IMR-90 (cell line): ENCODE measurements at regions not wholly inside any gene's neighbourhood (a gene's known extent, or its start where the extent isn't known, plus 50 kb on each side); places are given as distances from the start of the nearest gene placed in this dataset.

ENCODE experiments used
- ATAC-seq: fragments of 200-7000 bp; cut with Tn5 transposase; 2 replicates; pipeline ENCODE4 v1.9.1; 2020; ENCODE audit warnings: low read depth, mild to moderate bottlenecking, moderate library complexity
- BruUV-seq: library from RNA; stranded (reverse); fragments of 400-500 nt; replicated peaks from 2 replicates; lab custom pipeline; 2021; lab: Mats Ljungman, UMichigan
- CTCF ChIA-PET: fragments of 300-600 bp; formaldehyde crosslinking; extraction: SDS; loops from one replicate; lab custom pipeline; 2021; ENCODE audit warnings: antibody characterized with exemption; lab: Yijun Ruan, JAX
- POLR2A ChIA-PET: fragments of 300-600 bp; sonication (Branson Sonifier 250); formaldehyde crosslinking; loops from one replicate; lab custom pipeline; 2022; ENCODE audit warnings: antibody characterized with exemption; ENCODE audit not compliant: unreplicated experiment; lab: Charles Lee
- DNase-seq: peaks from one replicate; pipeline ENCODE4 v3.0.0; 2013
- H2AFZ ChIP-seq: replicated peaks from 2 replicates; pipeline ENCODE3; 2013; ENCODE audit warnings: low read length, mild to moderate bottlenecking; ENCODE audit not compliant: poor library complexity
- H2AK5ac ChIP-seq: 2 replicates; pipeline ENCODE4 v1.6.1; 2013; ENCODE audit warnings: low read depth, low read length, inconsistent platforms
- H2AK9ac ChIP-seq: replicated peaks from 2 replicates; pipeline ENCODE3; 2013; ENCODE audit warnings: mild to moderate bottlenecking, low read depth, low read length, moderate library complexity; ENCODE audit not compliant: poor library complexity
- H2BK120ac ChIP-seq: 2 replicates; pipeline ENCODE4 v1.6.1; 2013; ENCODE audit warnings: low read depth, low read length, inconsistent platforms
- H2BK15ac ChIP-seq: 3 replicates; pipeline ENCODE4 v1.6.1; 2013; ENCODE audit warnings: low read depth, low read length, inconsistent platforms
- H2BK20ac ChIP-seq: 2 replicates; pipeline ENCODE4 v1.6.1; 2013; ENCODE audit warnings: low read depth, mild to moderate bottlenecking, inconsistent platforms, low read length, moderate library complexity
- H2BK5ac ChIP-seq: 2 replicates; pipeline ENCODE4 v1.6.1; 2013; ENCODE audit warnings: mild to moderate bottlenecking, low read depth, low read length, inconsistent platforms; ENCODE audit not compliant: poor library complexity, severe bottlenecking
- H3K14ac ChIP-seq: replicated peaks from 2 replicates; pipeline ENCODE4 v1.6.1; 2013; ENCODE audit warnings: low read depth, low read length, inconsistent platforms
- H3K18ac ChIP-seq: 2 replicates; pipeline ENCODE4 v1.6.1; 2013; ENCODE audit warnings: low read depth, low read length, control low read depth
- H3K23ac ChIP-seq: 2 replicates; pipeline ENCODE4 v1.6.1; 2013; ENCODE audit warnings: low read depth, low read length, inconsistent platforms
- H3K27ac ChIP-seq: 2 replicates; pipeline ENCODE4 v1.5.1; 2013; ENCODE audit warnings: mild to moderate bottlenecking, control low read depth, low read length; ENCODE audit not compliant: insufficient read depth
- H3K27me3 ChIP-seq: 2 replicates; pipeline ENCODE4 v1.6.1; 2013; ENCODE audit warnings: low read length; ENCODE audit not compliant: control insufficient read depth, insufficient read depth
- H3K36me3 ChIP-seq: 2 replicates; pipeline ENCODE4 v1.6.1; 2013; ENCODE audit warnings: low read length, mixed read lengths; ENCODE audit not compliant: control insufficient read depth, insufficient read depth
- H3K4ac ChIP-seq: 2 replicates; pipeline ENCODE4 v1.6.1; 2013; ENCODE audit warnings: low read depth, low read length, inconsistent platforms
- H3K4me1 ChIP-seq: 2 replicates; pipeline ENCODE4 v1.6.1; 2013; ENCODE audit warnings: low read length, mixed read lengths; ENCODE audit not compliant: control insufficient read depth, insufficient read depth
- H3K4me2 ChIP-seq: 2 replicates; pipeline ENCODE4 v1.6.1; 2013; ENCODE audit warnings: low read depth, mild to moderate bottlenecking, control low read depth, low read length, moderate library complexity
- H3K4me3 ChIP-seq: 2 replicates; pipeline ENCODE4 v1.5.1; 2013; ENCODE audit warnings: low read depth, mild to moderate bottlenecking, control low read depth, low read length, moderate library complexity; ENCODE audit not compliant: insufficient read depth
- H3K56ac ChIP-seq: 2 replicates; pipeline ENCODE4 v1.6.1; 2013; ENCODE audit warnings: low read length, inconsistent platforms; ENCODE audit not compliant: insufficient read depth; ENCODE audit errors: extremely low read depth
- H3K79me1 ChIP-seq, 2 experiments: 2 replicates each; pipeline ENCODE4 v1.6.1; 2013; ENCODE audit warnings: low read length in 2 of 2, inconsistent platforms in 1 of 2, low read depth in 1 of 2
- H3K9ac ChIP-seq: 2 replicates; pipeline ENCODE4 v1.6.1; 2013; ENCODE audit warnings: low read depth, low read length, control low read depth
- H3K9me1 ChIP-seq: 2 replicates; pipeline ENCODE4 v1.6.1; 2013; ENCODE audit warnings: low read length, inconsistent platforms; ENCODE audit not compliant: insufficient read depth
- H3K9me3 ChIP-seq: 2 replicates; pipeline ENCODE4 v1.6.1; 2013; ENCODE audit warnings: low read length; ENCODE audit not compliant: control insufficient read depth, insufficient read depth
- H4K20me1 ChIP-seq: 2 replicates; pipeline ENCODE4 v1.6.1; 2013; ENCODE audit warnings: low read length, inconsistent platforms; ENCODE audit not compliant: insufficient read depth
- H4K5ac ChIP-seq: 2 replicates; pipeline ENCODE4 v1.6.1; 2013; ENCODE audit warnings: mild to moderate bottlenecking, low read depth, low read length, control low read depth
- H4K8ac ChIP-seq, 2 experiments: 2 replicates each; pipeline ENCODE4 v1.6.1; 2013; ENCODE audit warnings: low read depth in 2 of 2, low read length in 2 of 2, control low read depth in 1 of 2, inconsistent platforms in 1 of 2
- H4K91ac ChIP-seq: 2 replicates; pipeline ENCODE4 v1.6.1; 2013; ENCODE audit warnings: low read depth, low read length, inconsistent platforms; ENCODE audit not compliant: insufficient read depth
- BHLHE40 ChIP-seq: fragments of 150-350 bp; IDR thresholded peaks from 2 replicates; pipeline ENCODE4 v1.6.1; 2016; ENCODE audit warnings: mild to moderate bottlenecking, low read depth, low read length
- CEBPB ChIP-seq: IDR thresholded peaks from 2 replicates; pipeline ENCODE4 v1.6.1; 2012; ENCODE audit warnings: low read depth, low read length, improper control_type of control experiment
- CHD1 ChIP-seq: IDR thresholded peaks from 2 replicates; pipeline ENCODE4 v1.6.1; 2012; ENCODE audit warnings: low read depth, low read length, improper control_type of control experiment
- ELK1 ChIP-seq: fragments of 150-350 bp; IDR thresholded peaks from 2 replicates; pipeline ENCODE4 v1.6.1; 2016; ENCODE audit warnings: low read depth, mild to moderate bottlenecking, low read length, moderate library complexity, borderline replicate concordance
- FOS ChIP-seq: fragments of 150-350 bp; IDR thresholded peaks from 2 replicates; pipeline ENCODE4 v1.6.1; 2016; ENCODE audit warnings: low read depth, low read length
- MAFK ChIP-seq: IDR thresholded peaks from 2 replicates; pipeline ENCODE4 v1.6.1; 2012; ENCODE audit warnings: low read depth, low read length, improper control_type of control experiment
- MAZ ChIP-seq: IDR thresholded peaks from 2 replicates; pipeline ENCODE4 v1.6.1; 2012; ENCODE audit warnings: low read depth, mild to moderate bottlenecking, low read length, improper control_type of control experiment, moderate library complexity, borderline replicate concordance
- MXI1 ChIP-seq: IDR thresholded peaks from 2 replicates; pipeline ENCODE4 v1.6.1; 2012; ENCODE audit warnings: low read depth, mild to moderate bottlenecking, low read length, moderate library complexity, borderline replicate concordance
- NFE2L2 ChIP-seq: fragments of 150-350 bp; IDR thresholded peaks from 2 replicates; pipeline ENCODE4 v1.6.1; 2016; ENCODE audit warnings: low read depth, mild to moderate bottlenecking, low read length
- POLR2A ChIP-seq: IDR thresholded peaks from 2 replicates; pipeline ENCODE4 v1.6.1; 2012; ENCODE audit warnings: mild to moderate bottlenecking, low read depth, low read length
- RAD21 ChIP-seq: IDR thresholded peaks from 2 replicates; pipeline ENCODE4 v1.6.1; 2012; ENCODE audit warnings: low read length, improper control_type of control experiment
- RCOR1 ChIP-seq: IDR thresholded peaks from 2 replicates; pipeline ENCODE4 v1.6.1; 2012; ENCODE audit warnings: mild to moderate bottlenecking, low read length, improper control_type of control experiment; ENCODE audit not compliant: insufficient replicate concordance
- RFX5 ChIP-seq: IDR thresholded peaks from 2 replicates; pipeline ENCODE4 v1.8.0; 2012; ENCODE audit warnings: low read depth, mild to moderate bottlenecking, low read length, moderate library complexity
- SMC3 ChIP-seq: fragments of 150-350 bp; IDR thresholded peaks from 2 replicates; pipeline ENCODE4 v1.6.1; 2016; ENCODE audit warnings: low read depth, mild to moderate bottlenecking, antibody characterized with exemption, low read length, moderate library complexity
- USF2 ChIP-seq: fragments of 150-350 bp; IDR thresholded peaks from 2 replicates; pipeline ENCODE4 v1.6.1; 2017; ENCODE audit warnings: mild to moderate bottlenecking, antibody characterized with exemption, low read length, low read depth
- WGBS, 2 experiments: methylation state at CpG; one replicate each; pipeline versions ENCODE4 v1.1.5 to v1.1.7; 2013; ENCODE audit warnings: missing lambda C conversion rate in 2 of 2; ENCODE audit not compliant: insufficient read length in 1 of 2; ENCODE audit errors: extremely low coverage in 2 of 2; 5-methylcytosine and 5-hydroxymethylcytosine counted together
- dilution Hi-C: fragments of 300-500 bp; cut with HindIII; formaldehyde crosslinking; loops from one replicate; pipeline ENCODE4 v1.14.3; 2018; ENCODE audit warnings: low sequenced_read_pairs; ENCODE audit not compliant: unreplicated experiment
- in situ Hi-C: fragments of 300-500 bp; cut with MboI; formaldehyde crosslinking; loops from 3 replicates; pipeline ENCODE4 v1.14.3; 2019; ENCODE audit warnings: low sequenced_read_pairs, inconsistent platforms, mixed read lengths
- intact Hi-C: fragments of 100-400 bp; cut with micrococcal nuclease; formaldehyde crosslinking; loops from 2 replicates; pipeline ENCODE4 v1.10.0; 2022
- TF ChIP-seq, protein P1 (sequence below): conservative IDR thresholded peaks from 2 replicates; pipeline ENCODE4 v1.5.1; 2012; ENCODE audit warnings: mild to moderate bottlenecking, low read depth, low read length, improper control_type of control experiment

DNA sequence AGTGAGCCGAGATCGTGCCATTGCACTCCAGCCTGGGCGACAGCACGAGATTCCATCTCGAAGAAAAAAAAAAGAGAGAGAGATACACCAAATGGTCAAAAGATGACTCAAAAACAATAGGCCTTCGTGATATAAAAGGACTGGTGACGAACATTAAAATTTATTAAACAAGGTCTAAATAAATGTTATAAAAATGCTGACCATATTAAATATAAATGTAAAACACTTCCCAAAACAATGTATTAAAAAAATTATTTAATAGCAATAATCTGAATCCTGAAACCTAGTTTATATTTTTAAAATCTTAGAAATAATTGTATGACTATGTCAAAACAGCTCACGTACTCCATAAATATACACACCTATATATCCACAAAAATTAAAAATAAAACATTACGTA is 247.6 kb downstream of the SETD4 start:
- DNase-seq: no peak
- POLR2A ChIA-PET: no interaction called here

More for the DNA sequence above, 247.6 kb downstream of the SETD4 start:
- Histone ChIP-seq H3K27me3 (no peaks in the 10 kb centered on the region; the same call in none of the 2 replicates), H3K56ac (no peak overlapping the region), H4K8ac (no peak overlapping the region), H3K9ac (no peak overlapping the region), H2BK120ac (no peak overlapping the region), H3K18ac (no peak overlapping the region), H3K36me3 (no peaks in the 10 kb centered on the region), H2AK9ac (no peak overlapping the region), H3K4ac (no peak overlapping the region), H4K20me1 (no peaks in the 10 kb centered on the region), H3K4me3 (no peak overlapping the region), H4K91ac (no peak overlapping the region), H4K5ac (no peak overlapping the region), H3K9me1 (no peaks in the 10 kb centered on the region), H3K27ac (no peak overlapping the region), H2BK15ac (no peak overlapping the region), H2BK20ac (no peak overlapping the region), H2AFZ (no peak overlapping the region), H3K4me1 (no peaks in the 10 kb centered on the region), H3K79me1 (no peaks in the 10 kb centered on the region), H3K9me3 (no peaks in the 10 kb centered on the region), H3K14ac (no peak overlapping the region), H2AK5ac (no peak overlapping the region), H3K23ac (no peak overlapping the region), H2BK5ac (no peak overlapping the region), H3K4me2 (no peak overlapping the region)
- CTCF ChIA-PET: interaction anchor here (0.8 kb wide), 1 partner anchor 1067 kb away, joined by 3 read pairs; no protein-coding TSS in a partner anchor
- dilution Hi-C loops: no loop called here
- intact Hi-C loops: no loop called here
- no peak for ATAC-seq
- TF ChIP-seq NFE2L2 (no peak), SMC3 (no peak), RAD21 (no peak), RCOR1 (no peak), ELK1 (no peak), MAZ (no peak), USF2 (no peak), CHD1 (no peak), MAFK (no peak), BHLHE40 (no peak), MXI1 (no peak), RFX5 (no peak), FOS (no peak), CEBPB (no peak), POLR2A (no peak)
- TF ChIP-seq, protein P1, sequence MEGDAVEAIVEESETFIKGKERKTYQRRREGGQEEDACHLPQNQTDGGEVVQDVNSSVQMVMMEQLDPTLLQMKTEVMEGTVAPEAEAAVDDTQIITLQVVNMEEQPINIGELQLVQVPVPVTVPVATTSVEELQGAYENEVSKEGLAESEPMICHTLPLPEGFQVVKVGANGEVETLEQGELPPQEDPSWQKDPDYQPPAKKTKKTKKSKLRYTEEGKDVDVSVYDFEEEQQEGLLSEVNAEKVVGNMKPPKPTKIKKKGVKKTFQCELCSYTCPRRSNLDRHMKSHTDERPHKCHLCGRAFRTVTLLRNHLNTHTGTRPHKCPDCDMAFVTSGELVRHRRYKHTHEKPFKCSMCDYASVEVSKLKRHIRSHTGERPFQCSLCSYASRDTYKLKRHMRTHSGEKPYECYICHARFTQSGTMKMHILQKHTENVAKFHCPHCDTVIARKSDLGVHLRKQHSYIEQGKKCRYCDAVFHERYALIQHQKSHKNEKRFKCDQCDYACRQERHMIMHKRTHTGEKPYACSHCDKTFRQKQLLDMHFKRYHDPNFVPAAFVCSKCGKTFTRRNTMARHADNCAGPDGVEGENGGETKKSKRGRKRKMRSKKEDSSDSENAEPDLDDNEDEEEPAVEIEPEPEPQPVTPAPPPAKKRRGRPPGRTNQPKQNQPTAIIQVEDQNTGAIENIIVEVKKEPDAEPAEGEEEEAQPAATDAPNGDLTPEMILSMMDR: no peak
- no TSS peak for BruUV-seq
- WGBS, 2 experiments: no CpG with 5 or more reads among the region's 9 CpGs
- in situ Hi-C loops: no loop called here
